COR-L47 (cell line): ENCODE measurements at regions not wholly inside any gene's neighbourhood (a gene's known extent, or its start where the extent isn't known, plus 50 kb on each side); places are given as distances from the start of the nearest gene placed in this dataset.

ENCODE experiments used
- DNase-seq: peaks from one replicate; lab custom pipeline; 2025; lab: John Stamatoyannopoulos, UW

GRCh38 chr5:2532809-2533208 lies 218.7 kb downstream of the IRX2 start:
- DNase-seq: no peak

DNA sequence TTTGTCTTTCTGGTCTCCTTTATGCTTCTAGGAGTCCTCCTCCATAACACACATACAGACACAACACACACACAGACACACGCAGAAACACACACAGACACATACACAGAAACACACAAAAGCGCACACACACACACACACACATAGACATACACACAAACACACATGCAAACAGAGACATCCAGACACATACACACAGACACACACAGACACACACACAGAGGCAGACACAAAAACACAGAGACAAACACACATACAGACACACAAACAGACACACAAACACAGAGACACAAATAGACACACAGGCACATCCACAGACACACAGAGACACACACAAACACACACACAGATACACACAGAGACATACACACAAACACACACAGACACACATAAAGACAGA lies 220.2 kb downstream of the IRX2 start:
- no peak for DNase-seq

DNA sequence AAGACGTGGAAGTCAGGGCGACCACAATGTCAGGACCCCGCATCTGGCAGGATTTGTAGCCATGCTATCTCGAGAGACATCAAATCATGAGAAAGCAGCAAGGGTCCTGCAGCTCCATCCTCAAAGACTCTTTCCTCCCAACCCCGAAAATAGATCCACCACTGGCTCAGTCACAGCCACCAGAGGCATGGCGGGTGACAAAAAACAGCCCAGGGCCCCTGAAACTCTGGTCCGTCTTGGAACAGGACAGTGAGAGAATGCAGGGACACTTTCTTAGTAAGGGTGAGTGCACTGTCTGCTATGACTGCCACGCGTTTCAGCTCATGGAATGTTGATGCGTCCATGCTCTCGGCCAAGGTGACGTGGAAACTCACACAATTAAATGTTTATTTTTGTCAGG lies 220.9 kb downstream of the IRX2 start:
- no peak for DNase-seq

- no peak for DNase-seq
These were observed 221.9 kb downstream of the IRX2 start for GRCh38 chr5:2529371-2530092.

DNA sequence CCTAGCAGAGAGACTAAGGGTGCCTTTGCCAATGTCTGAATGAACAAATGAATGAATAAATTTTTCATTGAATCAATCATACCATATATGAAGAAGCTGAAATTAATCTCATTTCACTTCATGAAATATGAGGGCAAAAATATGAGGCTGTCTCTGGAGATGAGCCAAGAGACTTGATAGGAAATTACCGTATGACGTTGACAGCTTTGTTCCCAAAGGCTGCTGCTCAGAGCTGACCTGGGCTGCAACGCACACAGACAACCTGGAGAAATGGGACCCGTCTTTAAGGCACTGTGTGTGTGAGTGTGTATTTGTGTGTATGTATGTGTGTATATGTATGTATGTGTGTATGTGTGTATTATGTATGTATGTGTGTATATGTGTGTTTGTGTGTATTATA lies 226.1 kb downstream of the IRX2 start:
- no peak for DNase-seq

- DNase-seq: no peak
These were observed 226.9 kb downstream of the IRX2 start for GRCh38 chr5:2524620-2525019.

GRCh38 chr5:2523180-2523579 lies 228.3 kb downstream of the IRX2 start:
- no peak for DNase-seq

GRCh38 chr5:2522372-2522771 lies 229.1 kb downstream of the IRX2 start:
- no peak for DNase-seq

DNA sequence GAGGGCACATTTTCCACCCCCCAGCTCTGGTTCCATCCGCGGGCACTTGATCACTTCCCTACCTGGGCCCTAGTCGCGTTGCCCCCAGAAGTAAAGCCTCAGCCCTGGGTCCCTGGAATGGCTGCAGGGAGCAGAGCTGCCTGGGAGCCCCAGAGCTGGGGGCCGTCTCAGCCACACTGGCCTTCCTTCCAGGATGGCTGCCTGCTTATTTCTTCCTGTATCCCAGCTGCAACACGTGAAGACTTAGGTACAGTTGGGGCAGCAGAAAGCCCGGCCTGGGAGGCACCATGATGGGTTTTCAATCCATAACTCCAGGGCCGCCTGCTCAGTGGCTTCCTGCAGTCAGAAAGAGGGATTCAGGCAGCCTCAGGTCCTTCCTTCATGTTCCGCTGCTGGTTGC lies 232.3 kb downstream of the IRX2 start:
- DNase-seq: no peak

DNA sequence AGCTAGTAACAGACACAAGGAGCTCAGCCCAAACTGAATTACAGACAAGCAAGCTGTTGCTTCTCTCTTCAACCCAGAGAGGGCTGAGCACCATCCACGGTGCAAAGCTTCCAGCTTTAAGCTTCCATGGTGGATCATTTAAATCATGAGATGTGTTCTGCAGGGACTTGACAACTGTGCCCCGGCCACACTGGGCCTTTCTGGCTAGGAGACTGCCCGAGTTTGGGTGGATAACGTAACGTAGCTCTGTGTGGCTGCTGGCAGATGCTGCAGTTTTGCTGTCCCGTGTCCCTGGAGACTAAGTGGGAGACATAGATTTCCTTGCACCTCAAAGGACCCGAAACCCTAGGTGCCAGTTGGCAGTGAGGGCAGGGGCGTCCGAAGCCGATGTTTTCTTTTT lies 234.0 kb downstream of the IRX2 start:
- no peak for DNase-seq

GRCh38 chr5:2515180-2515764 lies 236.2 kb downstream of the IRX2 start:
- no peak for DNase-seq

GRCh38 chr5:2514484-2514883 lies 237.0 kb downstream of the IRX2 start:
- no peak for DNase-seq

GRCh38 chr5:2511706-2512105 lies 239.8 kb downstream of the IRX2 start:
- no peak for DNase-seq

DNA sequence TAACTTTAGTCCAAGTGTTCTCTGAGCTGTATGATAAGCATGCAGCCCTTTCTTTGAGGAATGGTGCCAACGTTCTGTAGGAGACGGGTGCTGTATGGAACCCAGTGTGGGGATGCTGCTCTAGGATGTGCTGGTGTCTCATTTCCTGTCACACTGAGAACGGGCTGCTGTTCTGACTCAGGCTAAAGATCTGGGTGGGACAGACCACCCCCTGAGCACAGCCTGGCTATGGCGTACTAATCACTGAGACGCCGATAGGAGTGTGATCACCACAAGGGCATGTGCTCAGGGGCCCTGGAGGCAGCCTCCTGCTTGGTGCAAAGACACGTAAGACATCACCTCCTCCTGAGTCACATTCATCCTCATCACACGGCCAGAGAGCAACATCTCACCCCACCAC lies 240.4 kb downstream of the IRX2 start:
- DNase-seq: no peak

DNA sequence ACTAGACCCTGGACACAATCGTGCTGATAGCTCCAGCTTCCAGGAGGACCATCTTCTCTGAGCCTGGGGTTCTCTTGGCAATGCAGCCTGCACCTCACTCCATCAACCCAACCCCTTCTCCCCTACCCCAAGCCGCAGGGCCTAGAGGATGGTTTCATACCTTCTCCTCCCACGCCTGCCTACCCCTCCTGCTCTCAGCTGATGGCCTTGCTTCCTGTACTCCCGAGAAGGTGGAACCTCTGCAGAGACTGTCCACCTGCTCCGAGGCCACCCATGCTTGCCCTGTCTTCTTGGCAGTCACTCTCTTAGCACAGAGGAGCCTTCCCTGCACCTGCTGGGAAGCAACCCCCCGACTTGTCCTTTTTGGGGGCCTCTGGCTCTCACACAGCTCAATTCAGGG lies 241.9 kb downstream of the IRX2 start:
- DNase-seq: no peak

- DNase-seq: no peak
These were observed 243.0 kb downstream of the IRX2 start for GRCh38 chr5:2508514-2508913.

GRCh38 chr5:2507611-2508010 lies 243.9 kb downstream of the IRX2 start:
- no peak for DNase-seq

GRCh38 chr5:2506603-2507002 lies 244.9 kb downstream of the IRX2 start:
- DNase-seq: no peak

- no peak for DNase-seq
These were observed 246.3 kb downstream of the IRX2 start for GRCh38 chr5:2505217-2505616.

GRCh38 chr5:2502970-2503594 lies 248.4 kb downstream of the IRX2 start:
- no peak for DNase-seq

- DNase-seq: no peak
These were observed 251.6 kb downstream of the IRX2 start for GRCh38 chr5:2499917-2500316.

GRCh38 chr5:2496891-2497290 lies 254.6 kb downstream of the IRX2 start:
- no peak for DNase-seq

DNA sequence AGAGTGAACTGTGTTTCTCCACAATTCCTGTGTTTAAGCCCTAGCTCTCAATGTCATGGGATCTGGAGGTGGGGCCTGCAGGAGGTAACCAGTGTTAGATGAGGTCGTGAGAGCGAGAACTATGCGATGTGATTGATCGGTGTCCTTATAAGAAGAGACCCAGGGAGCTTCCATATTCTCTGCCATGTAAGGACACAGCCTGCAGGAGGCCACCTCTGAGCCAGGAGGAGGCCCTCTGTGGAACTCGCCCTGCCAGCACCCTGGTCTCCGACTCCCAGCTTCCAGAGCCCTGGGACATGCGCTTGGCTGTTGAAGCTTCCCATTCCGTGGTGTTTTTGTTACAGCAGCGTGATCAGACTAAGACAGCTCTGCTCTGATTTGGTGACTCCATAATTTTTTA lies 255.4 kb downstream of the IRX2 start:
- DNase-seq: no peak

GRCh38 chr5:2493356-2493755 lies 258.1 kb downstream of the IRX2 start:
- no peak for DNase-seq
